ENCODE measurements at regions not wholly inside any gene's neighbourhood (a gene's known extent, or its start where the extent isn't known, plus 50 kb on each side); places are given as distances from the start of the nearest gene placed in this dataset.

DNA sequence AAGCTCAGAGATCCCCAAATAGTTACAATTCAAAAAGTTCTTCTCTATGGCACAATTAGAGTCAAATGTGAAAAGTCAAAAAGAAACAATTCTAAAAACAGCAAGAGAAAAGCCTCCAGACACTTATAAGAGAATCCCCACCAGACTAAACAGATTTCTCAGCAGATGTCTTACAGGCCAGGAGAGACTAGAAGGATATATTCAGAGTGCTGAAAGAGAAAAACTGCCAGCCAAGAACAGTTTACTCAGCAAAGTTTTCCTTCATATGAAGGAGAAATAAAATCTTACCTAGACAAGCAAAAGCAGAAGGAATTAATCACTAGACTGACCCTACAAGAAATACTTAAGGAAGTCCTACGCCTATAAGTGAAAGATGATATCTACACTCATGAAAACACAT is 176.1 kb upstream of the OPRM1 start:
- TF ChIP-seq, protein P1, sequence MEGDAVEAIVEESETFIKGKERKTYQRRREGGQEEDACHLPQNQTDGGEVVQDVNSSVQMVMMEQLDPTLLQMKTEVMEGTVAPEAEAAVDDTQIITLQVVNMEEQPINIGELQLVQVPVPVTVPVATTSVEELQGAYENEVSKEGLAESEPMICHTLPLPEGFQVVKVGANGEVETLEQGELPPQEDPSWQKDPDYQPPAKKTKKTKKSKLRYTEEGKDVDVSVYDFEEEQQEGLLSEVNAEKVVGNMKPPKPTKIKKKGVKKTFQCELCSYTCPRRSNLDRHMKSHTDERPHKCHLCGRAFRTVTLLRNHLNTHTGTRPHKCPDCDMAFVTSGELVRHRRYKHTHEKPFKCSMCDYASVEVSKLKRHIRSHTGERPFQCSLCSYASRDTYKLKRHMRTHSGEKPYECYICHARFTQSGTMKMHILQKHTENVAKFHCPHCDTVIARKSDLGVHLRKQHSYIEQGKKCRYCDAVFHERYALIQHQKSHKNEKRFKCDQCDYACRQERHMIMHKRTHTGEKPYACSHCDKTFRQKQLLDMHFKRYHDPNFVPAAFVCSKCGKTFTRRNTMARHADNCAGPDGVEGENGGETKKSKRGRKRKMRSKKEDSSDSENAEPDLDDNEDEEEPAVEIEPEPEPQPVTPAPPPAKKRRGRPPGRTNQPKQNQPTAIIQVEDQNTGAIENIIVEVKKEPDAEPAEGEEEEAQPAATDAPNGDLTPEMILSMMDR (IDR thresholded peaks at IDR 0.05) = no peak
- no peak for TF ChIP-seq POLR2A (IDR thresholded peaks at IDR 0.05)
